Stimulated activated CD8-positive, alpha-beta memory T cell treated with anti-CD3 and anti-CD28 coated beads, Interleukin-7, amount 100 ng/mL, for 4 hours (primary cell): ENCODE measurements at regions not wholly inside any gene's neighbourhood (a gene's known extent, or its start where the extent isn't known, plus 50 kb on each side); places are given as distances from the start of the nearest gene placed in this dataset.

ENCODE experiments used
- DNase-seq, 2 donors: peaks; one replicate each; pipeline ENCODE4 v3.0.0-alpha.2; 2020; ENCODE audit warnings: low read depth in 2 of 2

GRCh38 chr2:575030-575726, 102.0 kb downstream of the TMEM18 start:
- DNase-seq = no peak

GRCh38 chr2:573805-574392, 103.3 kb downstream of the TMEM18 start:
- DNase-seq = no peak

GRCh38 chr2:573025-573424, 104.2 kb downstream of the TMEM18 start:
- no peak for DNase-seq

GRCh38 chr2:569681-570080, 107.5 kb downstream of the TMEM18 start:
- no peak for DNase-seq

- DNase-seq = no peak
Observed at GRCh38 chr2:568639-569235, 108.5 kb downstream of the TMEM18 start.

- no peak for DNase-seq
Observed at GRCh38 chr2:567865-568638, 109.2 kb downstream of the TMEM18 start.

- no peak for DNase-seq
Observed at GRCh38 chr2:567496-567864, 109.7 kb downstream of the TMEM18 start.

- no peak for DNase-seq
Observed at GRCh38 chr2:566379-567313, 110.6 kb downstream of the TMEM18 start.

GRCh38 chr2:564471-565181, 112.6 kb downstream of the TMEM18 start:
- DNase-seq = no peak

- DNase-seq = no peak
Observed at GRCh38 chr2:563512-563911, 113.7 kb downstream of the TMEM18 start.

GRCh38 chr2:562391-563364, 114.5 kb downstream of the TMEM18 start:
- DNase-seq = no peak

- no peak for DNase-seq
Observed at GRCh38 chr2:558879-559278, 118.3 kb downstream of the TMEM18 start.

- no peak for DNase-seq
Observed at GRCh38 chr2:558302-558642, 118.9 kb downstream of the TMEM18 start.

- DNase-seq = no peak
Observed at GRCh38 chr2:557635-558301, 119.4 kb downstream of the TMEM18 start.

- DNase-seq = no peak
Observed at GRCh38 chr2:556485-556884, 120.7 kb downstream of the TMEM18 start.

GRCh38 chr2:555164-555922, 121.9 kb downstream of the TMEM18 start:
- DNase-seq = no peak

- DNase-seq = no peak
Observed at GRCh38 chr2:554444-554843, 122.8 kb downstream of the TMEM18 start.

GRCh38 chr2:552906-553305, 124.3 kb downstream of the TMEM18 start:
- no peak for DNase-seq

GRCh38 chr2:551621-552020, 125.6 kb downstream of the TMEM18 start:
- DNase-seq = no peak
